Lower leg skin (tissue), 3 donors: ENCODE measurements at regions not wholly inside any gene's neighbourhood (a gene's known extent, or its start where the extent isn't known, plus 50 kb on each side); places are given as distances from the start of the nearest gene placed in this dataset.

ENCODE experiments used
- POLR2A ChIP-seq, 2 donors: fragments of 450-650 bp; IDR thresholded peaks; one replicate each; pipeline ENCODE4 v1.6.1; 2016 to 2017; ENCODE audit warnings: antibody characterized with exemption in 2 of 2, mild to moderate bottlenecking in 1 of 2, moderate library complexity in 1 of 2
- TF ChIP-seq, protein P1 (sequence below), 3 donors: fragments of 450-650 bp; IDR thresholded peaks; one replicate each; pipeline ENCODE4 v1.5.1; 2016; ENCODE audit warnings: antibody characterized with exemption in 3 of 3, mild to moderate bottlenecking in 3 of 3, moderate library complexity in 2 of 3

DNA sequence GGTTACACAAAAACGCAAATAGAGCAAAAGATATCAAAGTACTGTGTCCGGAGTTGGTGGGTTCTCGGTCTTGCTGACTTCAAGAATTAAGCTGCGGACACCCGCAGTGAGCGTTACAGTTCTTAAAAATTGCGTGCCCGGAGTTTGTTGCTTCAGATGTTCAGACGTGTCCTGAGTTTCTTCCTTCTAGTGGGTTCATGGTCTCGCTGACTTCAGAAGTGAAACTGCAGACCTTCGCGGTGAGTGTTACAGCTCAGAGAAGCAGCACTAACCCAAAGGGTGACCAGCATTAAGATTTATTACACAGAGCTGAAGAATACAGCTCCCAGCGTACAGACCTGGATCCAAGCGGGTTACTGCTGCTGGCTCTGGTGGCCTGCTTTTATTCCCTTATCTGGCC is 125.7 kb upstream of the TWIST2 start:
- TF ChIP-seq, protein P1, sequence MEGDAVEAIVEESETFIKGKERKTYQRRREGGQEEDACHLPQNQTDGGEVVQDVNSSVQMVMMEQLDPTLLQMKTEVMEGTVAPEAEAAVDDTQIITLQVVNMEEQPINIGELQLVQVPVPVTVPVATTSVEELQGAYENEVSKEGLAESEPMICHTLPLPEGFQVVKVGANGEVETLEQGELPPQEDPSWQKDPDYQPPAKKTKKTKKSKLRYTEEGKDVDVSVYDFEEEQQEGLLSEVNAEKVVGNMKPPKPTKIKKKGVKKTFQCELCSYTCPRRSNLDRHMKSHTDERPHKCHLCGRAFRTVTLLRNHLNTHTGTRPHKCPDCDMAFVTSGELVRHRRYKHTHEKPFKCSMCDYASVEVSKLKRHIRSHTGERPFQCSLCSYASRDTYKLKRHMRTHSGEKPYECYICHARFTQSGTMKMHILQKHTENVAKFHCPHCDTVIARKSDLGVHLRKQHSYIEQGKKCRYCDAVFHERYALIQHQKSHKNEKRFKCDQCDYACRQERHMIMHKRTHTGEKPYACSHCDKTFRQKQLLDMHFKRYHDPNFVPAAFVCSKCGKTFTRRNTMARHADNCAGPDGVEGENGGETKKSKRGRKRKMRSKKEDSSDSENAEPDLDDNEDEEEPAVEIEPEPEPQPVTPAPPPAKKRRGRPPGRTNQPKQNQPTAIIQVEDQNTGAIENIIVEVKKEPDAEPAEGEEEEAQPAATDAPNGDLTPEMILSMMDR (IDR thresholded peaks at IDR 0.05) = no peak
- no peak for TF ChIP-seq POLR2A (IDR thresholded peaks at IDR 0.05)
